ENCODE measurements at regions not wholly inside any gene's neighbourhood (a gene's known extent, or its start where the extent isn't known, plus 50 kb on each side); places are given as distances from the start of the nearest gene placed in this dataset.

DNA sequence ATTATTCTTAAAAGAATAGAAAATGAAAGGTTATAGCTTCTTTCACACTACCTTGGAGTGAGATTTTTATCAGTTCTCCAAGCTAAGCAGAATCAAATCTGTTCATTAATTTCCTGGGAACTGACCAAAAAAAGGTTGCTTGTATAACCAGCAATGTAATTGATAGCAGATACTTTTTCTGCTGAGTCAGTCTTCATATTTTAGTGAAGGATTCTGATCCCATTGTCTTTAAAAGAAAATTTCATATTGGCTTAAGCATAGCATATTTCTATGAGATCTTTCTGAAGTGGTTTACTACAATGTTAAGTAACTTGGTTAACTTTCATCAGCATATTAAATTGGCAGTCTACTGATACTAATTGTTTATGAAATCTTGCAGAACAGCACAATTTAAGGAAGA is 338.0 kb downstream of the TMX3 start:
- TF ChIP-seq, protein P1, sequence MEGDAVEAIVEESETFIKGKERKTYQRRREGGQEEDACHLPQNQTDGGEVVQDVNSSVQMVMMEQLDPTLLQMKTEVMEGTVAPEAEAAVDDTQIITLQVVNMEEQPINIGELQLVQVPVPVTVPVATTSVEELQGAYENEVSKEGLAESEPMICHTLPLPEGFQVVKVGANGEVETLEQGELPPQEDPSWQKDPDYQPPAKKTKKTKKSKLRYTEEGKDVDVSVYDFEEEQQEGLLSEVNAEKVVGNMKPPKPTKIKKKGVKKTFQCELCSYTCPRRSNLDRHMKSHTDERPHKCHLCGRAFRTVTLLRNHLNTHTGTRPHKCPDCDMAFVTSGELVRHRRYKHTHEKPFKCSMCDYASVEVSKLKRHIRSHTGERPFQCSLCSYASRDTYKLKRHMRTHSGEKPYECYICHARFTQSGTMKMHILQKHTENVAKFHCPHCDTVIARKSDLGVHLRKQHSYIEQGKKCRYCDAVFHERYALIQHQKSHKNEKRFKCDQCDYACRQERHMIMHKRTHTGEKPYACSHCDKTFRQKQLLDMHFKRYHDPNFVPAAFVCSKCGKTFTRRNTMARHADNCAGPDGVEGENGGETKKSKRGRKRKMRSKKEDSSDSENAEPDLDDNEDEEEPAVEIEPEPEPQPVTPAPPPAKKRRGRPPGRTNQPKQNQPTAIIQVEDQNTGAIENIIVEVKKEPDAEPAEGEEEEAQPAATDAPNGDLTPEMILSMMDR (IDR thresholded peaks at IDR 0.05; ENCODE audit: insufficient read depth, low read length): no peak
- DNase-seq (ENCODE audit: low read depth): peak; percentile 53
- no peak overlapping the region for H3K4me3 ChIP-seq (ENCODE audit: low read depth, low read length)

DNA sequence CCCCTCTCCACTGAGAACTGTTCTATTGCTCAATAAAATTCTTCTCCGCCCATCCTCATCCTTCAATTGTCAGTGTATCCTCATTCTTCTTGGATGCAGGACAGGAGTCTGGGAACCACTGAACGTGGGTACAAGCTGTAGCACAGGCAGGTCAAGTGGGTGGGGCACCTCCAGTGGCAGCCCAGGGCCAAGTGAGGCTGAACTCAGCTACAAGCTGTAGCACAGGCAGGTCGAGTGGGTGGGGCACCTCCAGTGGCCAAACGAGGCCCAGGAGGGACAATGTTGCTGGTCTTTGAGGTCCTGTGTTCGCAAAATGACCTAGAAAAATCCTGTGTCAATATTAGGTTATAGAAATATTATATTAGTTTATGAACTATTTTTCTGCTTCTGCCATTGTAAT is 352.0 kb downstream of the TMX3 start:
- TF ChIP-seq, protein P1 (IDR thresholded peaks at IDR 0.05; ENCODE audit: insufficient read depth, low read length): no peak
- DNase-seq (ENCODE audit: low read depth): no peak
- H3K4me3 ChIP-seq (ENCODE audit: low read depth, low read length): no peak overlapping the region

DNA sequence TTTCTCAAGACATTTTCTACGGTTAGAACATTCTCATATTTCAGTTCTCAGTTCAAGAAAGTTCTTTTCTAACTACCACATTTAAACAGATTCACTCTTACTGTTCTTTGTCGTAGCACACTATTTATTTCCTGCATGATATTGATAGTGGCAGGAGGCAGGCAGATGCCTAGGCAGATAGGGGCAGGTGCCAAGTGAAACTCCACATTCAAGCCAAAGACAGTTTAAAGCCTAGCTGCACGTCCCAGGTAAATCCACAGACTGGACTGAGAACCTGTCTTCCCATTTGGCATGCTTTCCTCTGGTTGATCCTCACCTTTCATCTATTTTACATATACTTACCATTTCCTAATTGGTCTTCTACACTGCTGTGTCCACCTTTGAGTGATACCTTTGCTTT is 359.3 kb downstream of the TMX3 start:
- TF ChIP-seq, protein P1 (IDR thresholded peaks at IDR 0.05; ENCODE audit: insufficient read depth, low read length): no peak
- no peak overlapping the region for H3K4me3 ChIP-seq (ENCODE audit: low read depth, low read length)
- DNase-seq (ENCODE audit: low read depth): no peak

DNA sequence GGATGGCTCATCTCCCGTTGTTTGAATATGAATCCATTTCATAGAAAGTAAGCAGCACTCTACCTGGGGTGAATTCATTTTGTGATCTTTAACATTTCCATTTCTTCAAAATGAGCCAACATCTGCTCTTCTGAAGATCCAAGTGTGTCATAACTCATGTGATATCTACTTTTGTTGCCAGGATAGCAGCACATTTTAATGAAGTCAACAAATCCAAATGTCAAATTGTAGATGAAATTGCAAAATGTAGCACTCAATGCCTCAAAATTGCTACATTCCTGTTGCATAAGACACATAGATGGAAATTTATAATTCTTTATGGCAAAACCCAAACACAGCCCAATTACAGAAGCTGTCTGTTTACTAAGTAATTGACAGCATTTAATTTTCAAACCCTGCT is 360.7 kb downstream of the TMX3 start:
- H3K4me3 ChIP-seq (ENCODE audit: low read depth, low read length): no peak overlapping the region
- TF ChIP-seq, protein P1 (IDR thresholded peaks at IDR 0.05; ENCODE audit: insufficient read depth, low read length): no peak
- DNase-seq (ENCODE audit: low read depth): no peak

DNA sequence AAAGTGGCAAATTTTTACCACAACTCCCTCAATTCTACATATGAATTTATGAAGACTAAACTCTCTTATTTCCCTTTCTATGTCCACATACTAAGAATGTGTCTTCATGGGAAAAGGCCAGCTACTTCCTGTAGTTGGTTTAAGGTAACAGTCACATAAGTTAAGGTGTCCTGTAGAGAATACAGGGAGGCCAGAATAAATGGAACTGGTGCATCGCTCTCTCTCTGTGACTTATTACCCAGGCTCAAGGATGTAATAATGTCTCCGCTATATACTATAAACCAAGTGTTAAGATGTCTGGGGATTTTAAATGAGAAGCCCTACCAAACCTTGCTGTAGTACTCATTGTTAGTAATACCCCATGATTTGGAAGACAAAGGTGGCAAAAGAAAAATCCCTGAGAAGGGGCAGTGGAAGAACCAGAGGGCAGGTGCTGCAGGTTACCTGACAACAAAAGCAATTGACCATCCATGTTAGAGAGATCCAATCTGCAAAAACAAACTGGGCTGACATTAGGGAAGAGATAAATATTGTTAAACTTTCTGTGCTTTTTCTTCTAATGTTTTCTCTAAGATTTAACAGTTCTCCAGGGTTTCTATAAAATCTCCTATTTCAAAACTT is 372.8 kb downstream of the TMX3 start:
- TF ChIP-seq, protein P1 (IDR thresholded peaks at IDR 0.05; ENCODE audit: insufficient read depth, low read length): no peak
- H3K4me3 ChIP-seq (ENCODE audit: low read depth, low read length): no peak overlapping the region
- DNase-seq (ENCODE audit: low read depth): no peak

DNA sequence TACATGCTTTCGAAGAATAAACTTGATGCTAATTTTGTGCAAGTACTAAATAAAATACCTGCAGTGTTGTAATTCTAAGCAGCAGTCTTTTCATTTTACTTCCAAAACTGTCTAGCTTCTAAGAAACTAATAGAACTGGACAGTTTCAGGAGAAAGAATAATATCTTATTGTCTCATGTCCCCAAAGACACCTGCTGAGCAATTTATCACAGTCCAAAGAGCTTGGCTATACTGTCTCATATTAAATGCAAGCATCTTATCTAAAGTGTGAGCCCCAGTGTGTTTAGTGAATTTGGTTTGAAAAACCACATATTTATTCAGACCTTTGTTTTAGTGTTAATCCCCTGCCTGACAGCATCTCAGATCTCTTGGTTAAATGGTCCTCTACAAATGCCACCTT is 374.3 kb downstream of the TMX3 start:
- no peak for DNase-seq (ENCODE audit: low read depth)
- H3K4me3 ChIP-seq (ENCODE audit: low read depth, low read length): no peak overlapping the region
- TF ChIP-seq, protein P1 (IDR thresholded peaks at IDR 0.05; ENCODE audit: insufficient read depth, low read length): no peak

DNA sequence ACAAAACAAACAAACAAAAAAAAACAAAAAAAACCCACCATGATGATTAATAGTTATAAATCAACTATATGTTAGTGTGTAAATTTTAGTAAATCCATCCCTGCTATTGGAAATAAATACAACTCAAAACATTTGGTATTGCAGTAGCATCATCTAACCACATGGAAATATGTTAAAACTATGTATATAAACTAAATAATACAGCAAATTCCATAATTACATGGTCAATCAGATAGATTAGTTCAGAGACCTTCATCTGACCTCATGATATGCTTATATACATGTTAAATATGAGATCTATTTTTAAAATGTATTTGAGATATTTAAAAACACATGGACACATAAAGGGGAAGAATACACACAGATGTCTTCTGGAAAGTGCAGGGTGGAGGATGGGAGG is 384.2 kb downstream of the TMX3 start:
- no peak for DNase-seq (ENCODE audit: low read depth)
- TF ChIP-seq, protein P1 (IDR thresholded peaks at IDR 0.05; ENCODE audit: insufficient read depth, low read length): no peak
- no peak overlapping the region for H3K4me3 ChIP-seq (ENCODE audit: low read depth, low read length)
